ENCODE measurements at regions not wholly inside any gene's neighbourhood (a gene's known extent, or its start where the extent isn't known, plus 50 kb on each side); places are given as distances from the start of the nearest gene placed in this dataset.

GRCh38 chr2:126788652-126789051, 110.0 kb upstream of the TEX51 start:
- TF ChIP-seq EZH2 (IDR thresholded peaks at IDR 0.05; ENCODE audit: low read length) = no peak
- TF ChIP-seq, protein P1, sequence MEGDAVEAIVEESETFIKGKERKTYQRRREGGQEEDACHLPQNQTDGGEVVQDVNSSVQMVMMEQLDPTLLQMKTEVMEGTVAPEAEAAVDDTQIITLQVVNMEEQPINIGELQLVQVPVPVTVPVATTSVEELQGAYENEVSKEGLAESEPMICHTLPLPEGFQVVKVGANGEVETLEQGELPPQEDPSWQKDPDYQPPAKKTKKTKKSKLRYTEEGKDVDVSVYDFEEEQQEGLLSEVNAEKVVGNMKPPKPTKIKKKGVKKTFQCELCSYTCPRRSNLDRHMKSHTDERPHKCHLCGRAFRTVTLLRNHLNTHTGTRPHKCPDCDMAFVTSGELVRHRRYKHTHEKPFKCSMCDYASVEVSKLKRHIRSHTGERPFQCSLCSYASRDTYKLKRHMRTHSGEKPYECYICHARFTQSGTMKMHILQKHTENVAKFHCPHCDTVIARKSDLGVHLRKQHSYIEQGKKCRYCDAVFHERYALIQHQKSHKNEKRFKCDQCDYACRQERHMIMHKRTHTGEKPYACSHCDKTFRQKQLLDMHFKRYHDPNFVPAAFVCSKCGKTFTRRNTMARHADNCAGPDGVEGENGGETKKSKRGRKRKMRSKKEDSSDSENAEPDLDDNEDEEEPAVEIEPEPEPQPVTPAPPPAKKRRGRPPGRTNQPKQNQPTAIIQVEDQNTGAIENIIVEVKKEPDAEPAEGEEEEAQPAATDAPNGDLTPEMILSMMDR (optimal IDR thresholded peaks at IDR 0.05 in 1 of 3, IDR thresholded peaks at IDR 0.05 in 1 of 3, conservative IDR thresholded peaks at IDR 0.05 in 1 of 3; ENCODE audit: extremely low read depth in 1 of 3, insufficient read depth in 2 of 3, low read length in 3 of 3) = no peak

Data from keratinocyte (primary cell).